ENCODE measurements at regions not wholly inside any gene's neighbourhood (a gene's known extent, or its start where the extent isn't known, plus 50 kb on each side); places are given as distances from the start of the nearest gene placed in this dataset.
"Not testable (repeated sequence)": the region's sequence is repeated elsewhere in the genome, so short reads cannot be mapped to it uniquely, and the experiment has no call there.

GRCh38 chr13:90577726-90578125 lies 769.8 kb upstream of the MIR17HG start:
- no peak for DNase-seq (ENCODE audit: low read depth)

GRCh38 chr13:90585392-90585791 lies 762.1 kb upstream of the MIR17HG start:
- no peak for DNase-seq (ENCODE audit: low read depth)

GRCh38 chr13:90591260-90591926 lies 756.1 kb upstream of the MIR17HG start:
- DNase-seq (ENCODE audit: low read depth), result no peak

- no peak for DNase-seq (ENCODE audit: low read depth)
Measured at GRCh38 chr13:90591927-90592268, 755.6 kb upstream of the MIR17HG start.

- no peak for DNase-seq (ENCODE audit: low read depth)
Measured at GRCh38 chr13:90592943-90593342, 754.5 kb upstream of the MIR17HG start.

GRCh38 chr13:90594681-90595080 lies 752.8 kb upstream of the MIR17HG start:
- peak; percentile 37 for DNase-seq (ENCODE audit: low read depth)

GRCh38 chr13:90605664-90606063 lies 741.8 kb upstream of the MIR17HG start:
- DNase-seq (ENCODE audit: low read depth), result no peak

GRCh38 chr13:90606921-90607320 lies 740.6 kb upstream of the MIR17HG start:
- not testable (repeated sequence) for DNase-seq (ENCODE audit: low read depth)

GRCh38 chr13:90612391-90612790 lies 735.1 kb upstream of the MIR17HG start:
- no peak for DNase-seq (ENCODE audit: low read depth)

- DNase-seq (ENCODE audit: low read depth), result no peak
Measured at GRCh38 chr13:90613076-90613795, 734.3 kb upstream of the MIR17HG start.

- DNase-seq (ENCODE audit: low read depth), result no peak
Measured at GRCh38 chr13:90615236-90615635, 732.3 kb upstream of the MIR17HG start.

GRCh38 chr13:90615767-90616166 lies 731.7 kb upstream of the MIR17HG start:
- DNase-seq (ENCODE audit: low read depth), result no peak

- no peak for DNase-seq (ENCODE audit: low read depth)
Measured at GRCh38 chr13:90618133-90618532, 729.4 kb upstream of the MIR17HG start.

GRCh38 chr13:90622541-90622940 lies 724.9 kb upstream of the MIR17HG start:
- no peak for DNase-seq (ENCODE audit: low read depth)

GRCh38 chr13:90623318-90624011 lies 724.0 kb upstream of the MIR17HG start:
- DNase-seq (ENCODE audit: low read depth), result no peak

GRCh38 chr13:90627813-90628212 lies 719.7 kb upstream of the MIR17HG start:
- DNase-seq (ENCODE audit: low read depth), result no peak

GRCh38 chr13:90628471-90628870 lies 719.0 kb upstream of the MIR17HG start:
- no peak for DNase-seq (ENCODE audit: low read depth)

GRCh38 chr13:90630716-90631115 lies 716.8 kb upstream of the MIR17HG start:
- no peak for DNase-seq (ENCODE audit: low read depth)

GRCh38 chr13:90632184-90632583 lies 715.3 kb upstream of the MIR17HG start:
- no peak for DNase-seq (ENCODE audit: low read depth)

GRCh38 chr13:90633849-90634248 lies 713.6 kb upstream of the MIR17HG start:
- no peak for DNase-seq (ENCODE audit: low read depth)

GRCh38 chr13:90640976-90641375 lies 706.5 kb upstream of the MIR17HG start:
- DNase-seq (ENCODE audit: low read depth), result peak; percentile 63

- no peak for DNase-seq (ENCODE audit: low read depth)
Measured at GRCh38 chr13:90641884-90642283, 705.6 kb upstream of the MIR17HG start.

- no peak for DNase-seq (ENCODE audit: low read depth)
Measured at GRCh38 chr13:90645582-90645981, 701.9 kb upstream of the MIR17HG start.

Measured in RPMI7951 (cell line).